PC-3 (cell line): ENCODE measurements at regions not wholly inside any gene's neighbourhood (a gene's known extent, or its start where the extent isn't known, plus 50 kb on each side); places are given as distances from the start of the nearest gene placed in this dataset.

ENCODE experiments used
- ATAC-seq: fragments of 200-7000 bp; cut with Tn5 transposase; 2 replicates; pipeline ENCODE4 v1.9.1; 2020; ENCODE audit warnings: mild to moderate bottlenecking, moderate library complexity
- BruUV-seq: library from RNA; stranded (reverse); fragments of 400-500 nt; replicated peaks from 2 replicates; lab custom pipeline; 2021; lab: Mats Ljungman, UMichigan
- CTCF ChIA-PET: fragments of 300-600 bp; sonication (Branson Sonifier 250); formaldehyde crosslinking; loops from one replicate; lab custom pipeline; 2022; ENCODE audit warnings: antibody characterized with exemption; lab: Charles Lee
- POLR2A ChIA-PET: fragments of 300-600 bp; sonication (Branson Sonifier 250); formaldehyde crosslinking; loops from one replicate; lab custom pipeline; 2022; ENCODE audit warnings: antibody characterized with exemption; ENCODE audit not compliant: unreplicated experiment; lab: Charles Lee
- DNase-seq: peaks from one replicate; pipeline ENCODE4 v3.0.0-alpha.2; 2015
- H2AFZ ChIP-seq: fragments of 300-600 bp; sonication (generic); 2 replicates; pipeline ENCODE4 v1.6.0; 2016; ENCODE audit warnings: antibody characterized with exemption, low read length
- H3F3A ChIP-seq: fragments of 300-600 bp; sonication (generic); one replicate; pipeline ENCODE4 v1.6.0; 2017; ENCODE audit warnings: antibody characterized with exemption, low read length, control low read depth, mild to moderate bottlenecking; ENCODE audit not compliant: unreplicated experiment
- H3K27ac ChIP-seq: fragments of 300-600 bp; sonication (generic); 2 replicates; pipeline ENCODE4 v1.5.1; 2016; ENCODE audit warnings: mild to moderate bottlenecking, low read length
- H3K27me3 ChIP-seq: fragments of 300-600 bp; sonication (generic); 2 replicates; pipeline ENCODE4 v1.6.1; 2016; ENCODE audit warnings: low read length, mixed read lengths
- H3K36me3 ChIP-seq: fragments of 300-600 bp; sonication (generic); 2 replicates; pipeline ENCODE4 v1.6.1; 2016; ENCODE audit warnings: low read depth, mixed run types, low read length, mixed read lengths
- H3K4me1 ChIP-seq: fragments of 300-600 bp; sonication (generic); 2 replicates; pipeline ENCODE4 v1.5.1; 2016; ENCODE audit warnings: low read length; ENCODE audit not compliant: insufficient read depth
- H3K4me2 ChIP-seq: fragments of 300-600 bp; sonication (generic); 2 replicates; pipeline ENCODE4 v1.6.0; 2016; ENCODE audit warnings: low read length
- H3K4me3 ChIP-seq: fragments of 300-600 bp; sonication (generic); 2 replicates; pipeline ENCODE4 v1.5.1; 2016; ENCODE audit warnings: mild to moderate bottlenecking, low read length, mixed read lengths
- H3K79me2 ChIP-seq: fragments of 300-600 bp; sonication (generic); 2 replicates; pipeline ENCODE4 v1.6.1; 2017; ENCODE audit warnings: low read length, mixed read lengths
- H3K9ac ChIP-seq: fragments of 300-600 bp; sonication (generic); 2 replicates; pipeline ENCODE4 v1.6.0; 2016; ENCODE audit warnings: mild to moderate bottlenecking, low read length
- H3K9me2 ChIP-seq: fragments of 300-600 bp; sonication (generic); replicated peaks from 2 replicates; pipeline ENCODE4 v1.6.1; 2016; ENCODE audit warnings: mixed run types, low read length, mixed read lengths
- H3K9me3 ChIP-seq: fragments of 300-600 bp; sonication (generic); 2 replicates; pipeline ENCODE4 v1.6.1; 2016; ENCODE audit warnings: low read length, mixed read lengths
- H4K20me1 ChIP-seq: fragments of 300-600 bp; sonication (generic); 2 replicates; pipeline ENCODE4 v1.6.1; 2016; ENCODE audit warnings: low read length, mixed read lengths
- EZH2 ChIP-seq: fragments of 300-600 bp; sonication (generic); IDR thresholded peaks from one replicate; pipeline ENCODE4 v1.6.1; 2017; ENCODE audit warnings: antibody characterized with exemption, mild to moderate bottlenecking, low read length; ENCODE audit not compliant: unreplicated experiment
- EZH2phosphoT487 ChIP-seq: fragments of 300-600 bp; sonication (generic); IDR thresholded peaks from 2 replicates; pipeline ENCODE4 v1.6.1; 2018; ENCODE audit warnings: mild to moderate bottlenecking, antibody characterized with exemption, low read length, borderline replicate concordance
- intact Hi-C: fragments of 100-400 bp; cut with micrococcal nuclease; formaldehyde crosslinking; loops from 2 replicates; pipeline ENCODE4 v1.9.0; 2023
- TF ChIP-seq, protein P1 (sequence below): fragments of 300-600 bp; sonication (generic); conservative IDR thresholded peaks from 2 replicates; pipeline ENCODE4 v1.5.1; 2017; ENCODE audit warnings: antibody characterized with exemption, low read depth, mild to moderate bottlenecking, low read length

DNA sequence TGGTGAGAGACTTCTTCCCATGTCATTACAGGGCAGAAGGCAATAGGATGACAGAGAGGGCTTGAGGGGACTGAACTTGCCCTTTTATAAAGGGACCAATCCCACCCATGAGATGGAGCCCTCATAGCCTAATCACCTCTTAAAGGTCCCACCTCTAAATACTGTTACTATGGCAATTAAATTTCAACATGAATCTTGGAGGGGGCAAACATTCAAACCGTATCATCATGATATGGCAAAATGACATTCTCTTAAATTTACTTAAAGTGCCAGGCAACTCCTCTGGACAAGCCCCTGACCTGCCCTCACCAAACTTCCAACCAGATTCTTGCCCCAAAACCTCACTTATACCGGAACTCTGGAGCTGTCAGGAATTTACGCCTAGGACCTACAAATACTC lies 100.8 kb upstream of the OR5AK2 start:
- peaks cover 13% of the 10 kb centered on the region for H3K4me1 ChIP-seq
- TF ChIP-seq, protein P1, sequence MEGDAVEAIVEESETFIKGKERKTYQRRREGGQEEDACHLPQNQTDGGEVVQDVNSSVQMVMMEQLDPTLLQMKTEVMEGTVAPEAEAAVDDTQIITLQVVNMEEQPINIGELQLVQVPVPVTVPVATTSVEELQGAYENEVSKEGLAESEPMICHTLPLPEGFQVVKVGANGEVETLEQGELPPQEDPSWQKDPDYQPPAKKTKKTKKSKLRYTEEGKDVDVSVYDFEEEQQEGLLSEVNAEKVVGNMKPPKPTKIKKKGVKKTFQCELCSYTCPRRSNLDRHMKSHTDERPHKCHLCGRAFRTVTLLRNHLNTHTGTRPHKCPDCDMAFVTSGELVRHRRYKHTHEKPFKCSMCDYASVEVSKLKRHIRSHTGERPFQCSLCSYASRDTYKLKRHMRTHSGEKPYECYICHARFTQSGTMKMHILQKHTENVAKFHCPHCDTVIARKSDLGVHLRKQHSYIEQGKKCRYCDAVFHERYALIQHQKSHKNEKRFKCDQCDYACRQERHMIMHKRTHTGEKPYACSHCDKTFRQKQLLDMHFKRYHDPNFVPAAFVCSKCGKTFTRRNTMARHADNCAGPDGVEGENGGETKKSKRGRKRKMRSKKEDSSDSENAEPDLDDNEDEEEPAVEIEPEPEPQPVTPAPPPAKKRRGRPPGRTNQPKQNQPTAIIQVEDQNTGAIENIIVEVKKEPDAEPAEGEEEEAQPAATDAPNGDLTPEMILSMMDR: no peak
- TF ChIP-seq EZH2phosphoT487 (no peak), EZH2 (no peak)
- H3K79me2 ChIP-seq: no peaks in the 10 kb centered on the region
- ChIA-PET CTCF (no interaction called here), POLR2A (no interaction called here)
- no peak overlapping the region for H3K4me2 ChIP-seq
- no peaks in the 10 kb centered on the region for H4K20me1 ChIP-seq
- no peak overlapping the region for H3K4me3 ChIP-seq
- intact Hi-C loops: no loop called here
- no peak overlapping the region for H2AFZ ChIP-seq
- no peak for ATAC-seq
- DNase-seq: no peak
- no TSS peak for BruUV-seq
- H3K9ac ChIP-seq: no peak overlapping the region
- H3K27me3 ChIP-seq: peaks cover 40% of the 10 kb centered on the region
- no peaks in the 10 kb centered on the region for H3K36me3 ChIP-seq
- H3F3A ChIP-seq: no peaks in the 10 kb centered on the region
- no peaks in the 10 kb centered on the region for H3K9me3 ChIP-seq
- no peak overlapping the region for H3K27ac ChIP-seq
- H3K9me2 ChIP-seq: no peaks in the 10 kb centered on the region

DNA sequence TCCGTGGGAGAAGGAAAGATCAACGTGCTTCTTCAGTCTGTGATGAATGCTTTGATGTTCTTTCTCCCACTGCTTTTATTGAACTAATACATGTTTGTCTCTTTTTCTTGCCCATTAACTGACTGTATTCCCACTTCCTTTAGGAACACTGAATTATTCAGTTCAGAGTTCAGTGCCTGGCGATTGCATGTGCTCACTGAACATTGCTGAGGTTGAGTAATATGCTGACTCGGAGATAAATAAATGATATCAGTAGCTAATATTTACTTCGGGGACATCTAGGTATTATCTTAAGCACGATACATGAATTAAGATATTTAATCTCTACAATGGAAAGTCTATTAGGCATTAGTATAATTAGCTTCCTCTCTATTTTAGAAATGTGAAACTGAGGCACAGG lies 102.3 kb upstream of the OR5AK2 start:
- H3K9me3 ChIP-seq: no peaks in the 10 kb centered on the region
- H3K4me1 ChIP-seq: peaks cover 13% of the 10 kb centered on the region
- no TSS peak for BruUV-seq
- no peaks in the 10 kb centered on the region for H3K79me2 ChIP-seq
- no peak overlapping the region for H3K4me3 ChIP-seq
- H3K9me2 ChIP-seq: no peaks in the 10 kb centered on the region
- no peaks in the 10 kb centered on the region for H3F3A ChIP-seq
- peaks cover 38% of the 10 kb centered on the region for H3K27me3 ChIP-seq
- ATAC-seq (no peak), DNase-seq (no peak)
- intact Hi-C loops: no loop called here
- no peaks in the 10 kb centered on the region for H4K20me1 ChIP-seq
- H2AFZ ChIP-seq: no peak overlapping the region
- H3K4me2 ChIP-seq: no peak overlapping the region
- ChIA-PET POLR2A (no interaction called here), CTCF (no interaction called here)
- no peak overlapping the region for H3K9ac ChIP-seq
- TF ChIP-seq EZH2 (no peak), EZH2phosphoT487 (no peak)
- TF ChIP-seq, protein P1: no peak
- H3K36me3 ChIP-seq: no peaks in the 10 kb centered on the region
- no peak overlapping the region for H3K27ac ChIP-seq

DNA sequence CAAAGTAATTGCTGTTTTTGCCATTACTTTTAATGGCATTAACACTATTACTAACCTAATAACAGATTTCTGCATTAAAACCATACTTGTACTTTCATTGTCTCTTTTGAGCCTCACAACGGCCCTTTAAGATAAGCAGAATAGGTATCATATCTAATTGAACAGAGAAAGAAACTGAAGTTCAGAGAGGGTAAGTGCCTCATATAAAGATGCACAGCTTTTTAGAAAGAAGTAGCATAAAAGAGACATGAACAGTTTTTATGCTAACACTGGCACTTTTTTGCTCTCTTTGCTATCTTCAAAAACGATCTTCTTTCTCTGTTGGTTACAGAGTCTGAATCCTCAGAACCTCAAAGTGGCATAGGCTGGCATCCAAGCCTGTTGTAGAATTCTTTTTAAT lies 102.9 kb upstream of the OR5AK2 start:
- DNase-seq: no peak
- Histone ChIP-seq H3K9me2 (no peaks in the 10 kb centered on the region), H4K20me1 (no peaks in the 10 kb centered on the region), H3K4me1 (peaks cover 13% of the 10 kb centered on the region), H3K9ac (no peak overlapping the region), H3K4me2 (no peak overlapping the region), H3K9me3 (no peaks in the 10 kb centered on the region), H3K79me2 (no peaks in the 10 kb centered on the region), H3F3A (no peaks in the 10 kb centered on the region), H3K4me3 (no peak overlapping the region), H3K27ac (no peak overlapping the region), H2AFZ (no peak overlapping the region), H3K27me3 (peaks cover 42% of the 10 kb centered on the region), H3K36me3 (no peaks in the 10 kb centered on the region)
- no TSS peak for BruUV-seq
- ChIA-PET CTCF (no interaction called here), POLR2A (no interaction called here)
- intact Hi-C loops: no loop called here
- no peak for ATAC-seq
- TF ChIP-seq, protein P1: no peak
- no peak for TF ChIP-seq EZH2phosphoT487
- no peak for TF ChIP-seq EZH2
